ENCODE measurements at regions not wholly inside any gene's neighbourhood (a gene's known extent, or its start where the extent isn't known, plus 50 kb on each side); places are given as distances from the start of the nearest gene placed in this dataset.
A peak's percentile ranks its signal among the peaks of the same experiment; 100 is the strongest.

DNA sequence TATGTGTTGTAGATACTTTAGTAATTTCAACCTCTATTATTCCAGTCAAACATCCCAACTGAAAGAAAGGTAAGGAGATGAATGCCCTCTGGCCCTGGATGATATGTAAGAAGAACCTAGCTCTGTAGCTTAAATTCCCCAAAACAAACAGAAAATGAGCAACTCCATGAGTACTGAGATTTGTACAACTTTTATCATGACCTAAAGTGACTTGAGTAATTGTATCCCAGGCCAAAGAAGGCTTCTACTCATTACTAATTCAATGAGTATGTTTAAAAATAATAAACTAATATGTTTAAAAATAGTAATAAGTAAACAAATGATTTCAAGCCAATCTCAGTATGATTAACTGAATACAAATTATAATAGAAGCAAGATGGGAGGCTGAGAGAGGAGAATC, 414.0 kb upstream of the ACTBL2 start:
- TF ChIP-seq, protein P1, sequence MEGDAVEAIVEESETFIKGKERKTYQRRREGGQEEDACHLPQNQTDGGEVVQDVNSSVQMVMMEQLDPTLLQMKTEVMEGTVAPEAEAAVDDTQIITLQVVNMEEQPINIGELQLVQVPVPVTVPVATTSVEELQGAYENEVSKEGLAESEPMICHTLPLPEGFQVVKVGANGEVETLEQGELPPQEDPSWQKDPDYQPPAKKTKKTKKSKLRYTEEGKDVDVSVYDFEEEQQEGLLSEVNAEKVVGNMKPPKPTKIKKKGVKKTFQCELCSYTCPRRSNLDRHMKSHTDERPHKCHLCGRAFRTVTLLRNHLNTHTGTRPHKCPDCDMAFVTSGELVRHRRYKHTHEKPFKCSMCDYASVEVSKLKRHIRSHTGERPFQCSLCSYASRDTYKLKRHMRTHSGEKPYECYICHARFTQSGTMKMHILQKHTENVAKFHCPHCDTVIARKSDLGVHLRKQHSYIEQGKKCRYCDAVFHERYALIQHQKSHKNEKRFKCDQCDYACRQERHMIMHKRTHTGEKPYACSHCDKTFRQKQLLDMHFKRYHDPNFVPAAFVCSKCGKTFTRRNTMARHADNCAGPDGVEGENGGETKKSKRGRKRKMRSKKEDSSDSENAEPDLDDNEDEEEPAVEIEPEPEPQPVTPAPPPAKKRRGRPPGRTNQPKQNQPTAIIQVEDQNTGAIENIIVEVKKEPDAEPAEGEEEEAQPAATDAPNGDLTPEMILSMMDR (IDR thresholded peaks at IDR 0.05) = no peak

- TF ChIP-seq, protein P1 (IDR thresholded peaks at IDR 0.05) = no peak
Measured at GRCh38 chr5:57895766-57896165, 413.2 kb upstream of the ACTBL2 start.

DNA sequence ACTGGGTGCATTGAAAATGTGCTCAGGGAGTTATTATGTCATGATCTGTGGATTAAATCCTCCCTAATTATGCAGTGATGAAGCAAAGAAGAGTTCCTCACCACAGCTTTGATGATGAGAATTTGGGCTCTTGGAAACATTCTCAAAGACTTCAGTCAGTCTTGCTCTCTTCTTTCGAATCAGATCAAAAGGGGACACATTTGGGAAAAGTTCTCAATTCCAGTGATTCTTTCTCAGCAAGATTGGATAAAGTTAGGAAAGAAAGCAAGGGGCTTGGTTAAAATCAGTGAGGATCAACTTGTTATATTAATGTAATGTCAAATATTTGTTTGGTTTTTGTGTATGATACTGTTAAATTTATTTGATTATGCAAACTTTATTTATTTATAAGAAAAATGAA, 411.3 kb upstream of the ACTBL2 start:
- TF ChIP-seq, protein P1 (IDR thresholded peaks at IDR 0.05) = no peak

DNA sequence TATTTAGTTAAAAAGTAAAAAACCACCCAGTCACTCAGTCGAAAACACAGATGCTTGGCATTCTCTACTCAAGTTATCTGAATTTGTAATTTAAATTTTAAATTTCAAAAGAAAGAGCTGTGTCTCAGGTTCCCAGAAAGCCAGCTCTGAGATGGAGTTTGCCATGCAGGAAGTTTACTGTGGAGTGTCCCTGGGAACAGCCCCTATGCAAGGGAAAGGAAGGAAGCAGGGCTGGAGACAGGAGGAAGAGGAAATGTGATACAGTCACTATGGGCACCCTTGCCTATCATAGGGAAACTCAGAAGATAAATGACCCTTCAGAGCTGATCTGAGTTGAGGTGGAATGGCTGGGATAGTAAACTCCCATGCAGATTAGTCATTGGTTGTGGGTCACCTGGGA, 408.8 kb upstream of the ACTBL2 start:
- TF ChIP-seq, protein P1 (IDR thresholded peaks at IDR 0.05) = no peak

- TF ChIP-seq, protein P1 (IDR thresholded peaks at IDR 0.05) = peak; percentile 62; the same call in 1 of the 2 replicates
Measured at GRCh38 chr5:57889558-57889957, 406.9 kb upstream of the ACTBL2 start.

DNA sequence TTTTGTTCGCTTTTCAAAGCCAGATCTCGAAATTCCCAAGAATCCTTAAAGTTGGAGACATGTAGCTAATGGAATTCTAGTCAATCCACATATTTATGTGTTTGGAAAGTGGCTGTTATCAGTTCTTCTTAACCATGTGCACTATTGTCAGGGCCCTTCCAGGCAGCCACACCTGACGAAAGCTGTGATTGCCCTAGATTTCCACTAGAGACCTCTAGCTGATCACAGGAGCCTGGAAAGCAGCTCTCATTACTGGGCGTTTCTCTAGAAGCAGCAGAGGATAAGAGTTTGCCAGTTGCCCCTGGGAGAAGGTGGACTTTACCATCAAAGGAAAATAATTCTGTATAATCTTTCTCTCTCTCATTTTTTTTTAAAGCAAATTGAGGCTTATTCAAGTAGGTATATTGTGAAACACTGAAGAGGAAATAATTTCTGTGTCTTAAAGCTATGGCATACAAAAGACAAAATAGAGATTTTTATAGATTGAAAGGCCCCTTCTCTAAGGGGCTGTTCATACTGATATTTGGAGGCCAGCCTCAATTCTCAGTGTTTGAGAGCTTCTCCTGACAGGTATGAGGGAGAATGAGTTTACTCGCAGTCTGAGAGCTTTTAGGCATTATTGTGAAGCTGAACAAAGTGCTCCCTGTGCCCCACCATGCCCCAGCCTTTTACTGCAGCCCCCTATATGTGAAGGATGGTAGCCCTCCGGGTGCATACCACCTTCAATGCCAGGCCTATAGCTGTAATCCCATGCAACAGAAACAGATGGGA, 405.4 kb upstream of the ACTBL2 start:
- TF ChIP-seq, protein P1 (IDR thresholded peaks at IDR 0.05) = peak; percentile 96

DNA sequence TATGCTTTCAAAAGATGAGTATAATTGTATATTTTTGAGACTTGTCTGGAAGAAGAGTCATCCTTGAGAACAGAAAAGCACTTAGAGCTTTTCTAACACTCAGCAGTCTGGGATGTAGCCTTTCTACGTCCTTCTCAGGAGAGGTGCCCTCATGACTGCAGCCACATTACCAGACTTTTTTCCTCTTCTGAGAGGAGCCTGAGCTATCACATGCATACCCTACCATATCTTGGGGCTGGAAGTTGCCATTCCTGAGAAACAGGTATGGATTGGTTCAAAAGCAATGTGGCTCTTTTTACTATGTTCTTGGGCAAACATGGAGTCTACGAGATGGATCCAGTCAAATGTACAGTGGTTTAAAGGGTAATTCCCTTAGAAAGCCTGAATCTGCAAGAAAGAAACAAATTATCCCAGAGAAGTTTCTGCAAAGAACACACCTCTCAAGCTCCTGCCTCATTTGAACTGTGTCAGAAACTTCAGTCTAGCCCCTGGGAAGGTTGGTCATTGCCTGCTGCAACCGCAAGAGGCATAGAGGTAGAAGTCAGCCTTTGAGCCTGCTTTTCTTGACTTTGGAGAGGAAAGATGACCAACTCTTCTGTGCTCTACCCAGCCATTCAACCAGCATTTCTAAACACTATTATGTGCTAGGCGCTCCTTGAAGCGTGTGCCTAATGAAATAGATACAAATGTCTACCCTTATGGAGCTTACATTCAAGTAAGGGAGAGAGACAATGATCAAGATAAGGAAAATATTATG, 401.9 kb upstream of the ACTBL2 start:
- TF ChIP-seq, protein P1 (IDR thresholded peaks at IDR 0.05) = no peak
